Hepatocyte (in vitro differentiated cells): ENCODE measurements at regions not wholly inside any gene's neighbourhood (a gene's known extent, or its start where the extent isn't known, plus 50 kb on each side); places are given as distances from the start of the nearest gene placed in this dataset.

Source experiments
- CTCF ChIP-seq: fragments of 200-600 bp; sonication (generic); IDR thresholded peaks from 2 replicates; pipeline ENCODE4 v1.5.1; 2016; ENCODE audit warnings: antibody characterized with exemption, mild to moderate bottlenecking; ENCODE audit not compliant: poor library complexity
- EZH2 ChIP-seq: fragments of 200-600 bp; sonication (generic); IDR thresholded peaks from 2 replicates; pipeline ENCODE4 v1.6.1; 2016; ENCODE audit warnings: antibody characterized with exemption, mild to moderate bottlenecking, borderline replicate concordance
- EZH2phosphoT487 ChIP-seq: fragments of 200-600 bp; sonication (generic); IDR thresholded peaks from one replicate; pipeline ENCODE4 v1.6.1; 2018; ENCODE audit warnings: antibody characterized with exemption, mild to moderate bottlenecking, low read depth, moderate library complexity; ENCODE audit not compliant: unreplicated experiment, severe bottlenecking

- TF ChIP-seq CTCF (no peak), EZH2phosphoT487 (no peak), EZH2 (no peak)
These were observed 556.9 kb downstream of the TNS3 start for GRCh38 chr7:47024991-47025390.
